22Rv1 (cell line): ENCODE measurements at regions not wholly inside any gene's neighbourhood (a gene's known extent, or its start where the extent isn't known, plus 50 kb on each side); places are given as distances from the start of the nearest gene placed in this dataset.

Source experiments
- CTCF ChIP-seq: fragments of 450-650 bp; IDR thresholded peaks from 2 replicates; pipeline ENCODE4 v1.5.1; 2017; ENCODE audit warnings: mild to moderate bottlenecking
- ZFX ChIP-seq: fragments of 450-650 bp; IDR thresholded peaks from 2 replicates; pipeline ENCODE4 v1.6.1; 2017; ENCODE audit warnings: antibody characterized with exemption, borderline replicate concordance

GRCh38 chr1:204017032-204017431, 55.9 kb upstream of the SOX13 start:
- TF ChIP-seq CTCF (no peak), ZFX (no peak)
